ENCODE measurements at regions not wholly inside any gene's neighbourhood (a gene's known extent, or its start where the extent isn't known, plus 50 kb on each side); places are given as distances from the start of the nearest gene placed in this dataset.

DNA sequence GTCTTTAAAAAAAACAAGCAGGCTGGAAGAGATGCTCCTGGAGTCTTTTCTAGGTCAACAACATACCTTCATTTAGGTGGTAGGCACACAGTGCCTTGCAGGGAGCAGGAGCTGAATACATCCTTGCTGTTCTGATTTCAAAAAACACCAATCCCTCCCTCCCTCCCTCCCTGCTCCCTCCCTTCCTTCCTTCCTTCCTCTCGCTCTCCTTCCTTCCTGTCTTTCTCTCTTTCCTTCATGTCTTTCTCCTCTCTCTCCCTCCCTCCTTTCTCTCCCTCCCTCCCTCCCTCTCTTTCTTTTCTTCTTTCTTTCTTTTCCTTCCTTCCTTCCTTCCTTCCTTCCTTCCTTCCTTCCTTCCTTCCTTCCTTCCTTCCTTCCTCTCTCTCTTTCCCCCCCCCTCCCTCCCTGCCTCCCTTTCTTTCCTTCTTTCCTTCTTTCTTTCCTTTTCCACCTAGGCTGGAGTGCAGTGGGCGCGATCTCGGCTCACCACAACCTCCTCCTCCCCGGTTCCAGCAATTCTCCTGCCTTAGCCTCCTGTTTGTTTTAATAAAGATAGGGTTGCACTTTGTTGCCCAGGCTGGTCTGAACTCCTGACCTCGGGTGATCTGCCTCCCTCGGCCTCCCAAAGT is 245.1 kb downstream of the MIAT start:
- peaks cover 14% of the 10 kb centered on the region for H3K27me3 ChIP-seq

DNA sequence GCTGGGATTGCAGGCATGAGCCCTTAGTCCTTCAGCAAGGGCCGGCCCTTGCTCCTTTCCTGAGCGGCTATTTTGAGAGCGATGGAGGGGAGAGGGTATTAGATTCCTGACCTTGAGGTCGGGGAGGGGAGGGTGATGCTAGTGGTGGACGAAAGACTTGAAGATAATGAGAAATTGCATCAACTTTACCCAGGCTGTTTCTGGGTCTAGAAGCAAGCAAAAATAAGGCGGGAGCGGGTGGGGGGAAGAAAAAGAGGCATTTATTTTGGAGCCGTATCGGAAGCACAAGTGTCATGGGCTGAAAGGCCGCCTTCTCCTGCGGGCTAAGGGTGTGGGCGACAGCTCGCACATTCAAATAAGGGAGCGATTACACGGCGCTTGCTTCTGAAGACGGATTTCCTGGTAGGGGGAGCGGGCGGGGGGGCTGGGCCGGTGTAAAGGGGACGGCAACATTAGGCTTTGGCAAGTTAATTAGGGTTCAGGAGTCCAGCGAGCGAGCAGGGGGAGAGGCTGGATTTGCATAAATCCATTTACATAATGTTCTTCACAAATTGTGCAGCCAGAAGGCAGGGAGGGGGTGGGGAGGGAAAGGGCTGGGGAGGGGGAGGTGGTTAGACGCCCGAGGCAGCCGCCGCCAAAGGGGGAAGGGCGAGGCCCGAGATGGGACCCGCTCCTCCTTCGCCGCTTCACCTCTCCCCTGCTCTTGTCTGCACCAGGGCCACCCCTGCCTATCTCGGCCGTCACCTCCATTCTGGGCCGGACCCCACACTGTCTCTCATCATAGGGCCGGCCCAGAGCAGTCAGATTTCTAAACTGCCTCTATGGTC is 245.9 kb downstream of the MIAT start:
- H3K27ac ChIP-seq = no peak overlapping the region
- H3K4me3 ChIP-seq = no peak overlapping the region
- peaks cover 14% of the 10 kb centered on the region for H3K27me3 ChIP-seq
- TF ChIP-seq CTCF (IDR thresholded peaks at IDR 0.05) = no peak
- no peaks in the 10 kb centered on the region for H3K9me3 ChIP-seq
- peaks cover 10% of the 10 kb centered on the region for H3K4me1 ChIP-seq
- DNase-seq (no peak), ATAC-seq (peak; percentile 23)
- no peaks in the 10 kb centered on the region for H3K36me3 ChIP-seq
- intact Hi-C loops (cut with DNase I) = no loop called here

More for the DNA sequence above, 245.1 kb downstream of the MIAT start:
- ATAC-seq = no peak
- H3K9me3 ChIP-seq = no peaks in the 10 kb centered on the region
- no peak for DNase-seq
- no peak for TF ChIP-seq CTCF (IDR thresholded peaks at IDR 0.05)
- H3K4me3 ChIP-seq = no peak overlapping the region
- intact Hi-C loops (cut with DNase I) = no loop called here
- no peak overlapping the region for H3K27ac ChIP-seq
- H3K4me1 ChIP-seq = peaks cover 10% of the 10 kb centered on the region
- no peaks in the 10 kb centered on the region for H3K36me3 ChIP-seq

DNA sequence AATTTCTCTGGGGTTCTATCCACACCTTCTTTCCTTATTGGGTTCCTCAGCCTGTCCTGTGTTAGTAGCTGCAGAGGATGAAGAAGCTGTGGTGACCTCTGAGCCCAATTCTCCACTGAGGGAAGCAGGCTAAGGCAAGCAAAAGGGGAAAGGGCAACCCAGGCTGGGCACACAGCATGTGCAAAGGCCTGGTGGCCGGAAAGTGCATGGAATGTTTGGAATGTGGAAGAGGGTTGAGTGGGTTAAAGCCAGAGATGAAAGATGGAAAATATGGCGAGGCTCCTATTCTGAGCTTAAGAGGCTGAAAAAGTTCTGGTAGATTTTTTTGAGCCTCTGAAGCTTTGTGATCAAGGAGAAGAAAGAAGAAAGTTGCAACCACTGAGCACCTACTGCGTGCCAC is 247.1 kb downstream of the MIAT start:
- DNase-seq (no peak), ATAC-seq (no peak)
- Histone ChIP-seq H3K4me1 (peaks cover 10% of the 10 kb centered on the region), H3K27me3 (peaks cover 9% of the 10 kb centered on the region), H3K4me3 (no peak overlapping the region), H3K27ac (no peak overlapping the region), H3K9me3 (no peaks in the 10 kb centered on the region), H3K36me3 (no peaks in the 10 kb centered on the region)
- intact Hi-C loops (cut with DNase I) = no loop called here
- TF ChIP-seq CTCF (IDR thresholded peaks at IDR 0.05) = no peak

GRCh38 chr22:26905076-26905475 is 247.7 kb downstream of the MIAT start:
- intact Hi-C loops (cut with DNase I) = no loop called here
- ATAC-seq = no peak
- Histone ChIP-seq H3K36me3 (no peaks in the 10 kb centered on the region), H3K9me3 (no peaks in the 10 kb centered on the region), H3K27ac (no peak overlapping the region), H3K4me3 (no peak overlapping the region), H3K27me3 (peaks cover 7% of the 10 kb centered on the region), H3K4me1 (peaks cover 10% of the 10 kb centered on the region)
- DNase-seq = no peak
- TF ChIP-seq CTCF (IDR thresholded peaks at IDR 0.05) = no peak

DNA sequence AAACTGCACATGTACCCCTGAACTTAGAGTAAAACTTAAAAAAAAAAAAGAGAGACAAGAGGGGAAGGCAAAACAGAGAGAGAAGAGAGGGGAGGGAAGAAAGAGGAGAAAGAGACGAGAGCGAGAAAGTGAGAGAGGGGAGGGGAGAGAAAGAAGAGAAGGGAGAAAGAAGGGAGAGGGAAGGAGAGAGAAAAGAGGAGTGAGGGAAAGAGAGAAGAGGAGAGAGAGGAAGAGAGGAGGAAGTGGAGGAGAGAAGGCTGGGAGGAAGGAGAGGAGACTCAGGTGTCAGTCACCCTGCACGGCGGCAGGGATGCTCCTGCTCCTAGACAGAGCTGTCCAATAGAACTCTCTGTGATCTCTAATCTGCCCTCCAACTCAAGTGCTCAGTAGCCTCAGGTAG is 248.3 kb downstream of the MIAT start:
- TF ChIP-seq CTCF (IDR thresholded peaks at IDR 0.05) = no peak
- intact Hi-C loops (cut with DNase I) = no loop called here
- Histone ChIP-seq H3K4me1 (peaks cover 10% of the 10 kb centered on the region), H3K27me3 (peaks cover 7% of the 10 kb centered on the region), H3K36me3 (no peaks in the 10 kb centered on the region), H3K27ac (no peak overlapping the region), H3K4me3 (no peak overlapping the region), H3K9me3 (no peaks in the 10 kb centered on the region)
- ATAC-seq (no peak), DNase-seq (no peak)
